ENCODE measurements at regions not wholly inside any gene's neighbourhood (a gene's known extent, or its start where the extent isn't known, plus 50 kb on each side); places are given as distances from the start of the nearest gene placed in this dataset.
"Not testable (repeated sequence)": the region's sequence is repeated elsewhere in the genome, so short reads cannot be mapped to it uniquely, and the experiment has no call there.

- TF ChIP-seq CTCF (IDR thresholded peaks at IDR 0.05; ENCODE audit: insufficient read depth, low read length); REST (IDR thresholded peaks at IDR 0.05; ENCODE audit: insufficient replicate concordance, low read depth); SPI1 (IDR thresholded peaks at IDR 0.05; ENCODE audit: borderline replicate concordance, low read depth): not testable (repeated sequence)
These were observed 178.9 kb downstream of the BCL2L11 start for GRCh38 chr2:111299635-111300034.
